ENCODE measurements at regions not wholly inside any gene's neighbourhood (a gene's known extent, or its start where the extent isn't known, plus 50 kb on each side); places are given as distances from the start of the nearest gene placed in this dataset.

DNA sequence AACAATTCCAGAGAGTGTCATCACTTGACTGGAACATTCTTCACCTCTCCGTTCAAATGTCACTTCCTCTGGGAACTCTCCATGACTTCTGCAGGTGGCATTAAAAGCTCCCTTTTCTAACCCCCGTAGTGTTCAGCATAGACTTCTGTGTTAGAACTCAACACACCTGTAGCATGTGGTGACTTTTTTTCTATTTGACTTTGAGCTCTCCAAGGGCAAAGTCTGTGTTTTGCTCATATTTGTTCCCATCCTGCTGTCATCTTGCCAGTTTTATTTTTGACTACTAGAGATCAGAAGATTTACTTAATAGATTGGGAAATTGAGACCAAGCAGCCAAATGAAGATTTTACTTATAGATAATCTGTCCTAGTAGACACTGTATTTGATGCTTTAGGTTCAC is 367.1 kb downstream of the INSC start:
- no peak for TF ChIP-seq POLR2A (IDR thresholded peaks at IDR 0.05)
- TF ChIP-seq, protein P1, sequence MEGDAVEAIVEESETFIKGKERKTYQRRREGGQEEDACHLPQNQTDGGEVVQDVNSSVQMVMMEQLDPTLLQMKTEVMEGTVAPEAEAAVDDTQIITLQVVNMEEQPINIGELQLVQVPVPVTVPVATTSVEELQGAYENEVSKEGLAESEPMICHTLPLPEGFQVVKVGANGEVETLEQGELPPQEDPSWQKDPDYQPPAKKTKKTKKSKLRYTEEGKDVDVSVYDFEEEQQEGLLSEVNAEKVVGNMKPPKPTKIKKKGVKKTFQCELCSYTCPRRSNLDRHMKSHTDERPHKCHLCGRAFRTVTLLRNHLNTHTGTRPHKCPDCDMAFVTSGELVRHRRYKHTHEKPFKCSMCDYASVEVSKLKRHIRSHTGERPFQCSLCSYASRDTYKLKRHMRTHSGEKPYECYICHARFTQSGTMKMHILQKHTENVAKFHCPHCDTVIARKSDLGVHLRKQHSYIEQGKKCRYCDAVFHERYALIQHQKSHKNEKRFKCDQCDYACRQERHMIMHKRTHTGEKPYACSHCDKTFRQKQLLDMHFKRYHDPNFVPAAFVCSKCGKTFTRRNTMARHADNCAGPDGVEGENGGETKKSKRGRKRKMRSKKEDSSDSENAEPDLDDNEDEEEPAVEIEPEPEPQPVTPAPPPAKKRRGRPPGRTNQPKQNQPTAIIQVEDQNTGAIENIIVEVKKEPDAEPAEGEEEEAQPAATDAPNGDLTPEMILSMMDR (IDR thresholded peaks at IDR 0.05): no peak
